ENCODE measurements at regions not wholly inside any gene's neighbourhood (a gene's known extent, or its start where the extent isn't known, plus 50 kb on each side); places are given as distances from the start of the nearest gene placed in this dataset.

DNA sequence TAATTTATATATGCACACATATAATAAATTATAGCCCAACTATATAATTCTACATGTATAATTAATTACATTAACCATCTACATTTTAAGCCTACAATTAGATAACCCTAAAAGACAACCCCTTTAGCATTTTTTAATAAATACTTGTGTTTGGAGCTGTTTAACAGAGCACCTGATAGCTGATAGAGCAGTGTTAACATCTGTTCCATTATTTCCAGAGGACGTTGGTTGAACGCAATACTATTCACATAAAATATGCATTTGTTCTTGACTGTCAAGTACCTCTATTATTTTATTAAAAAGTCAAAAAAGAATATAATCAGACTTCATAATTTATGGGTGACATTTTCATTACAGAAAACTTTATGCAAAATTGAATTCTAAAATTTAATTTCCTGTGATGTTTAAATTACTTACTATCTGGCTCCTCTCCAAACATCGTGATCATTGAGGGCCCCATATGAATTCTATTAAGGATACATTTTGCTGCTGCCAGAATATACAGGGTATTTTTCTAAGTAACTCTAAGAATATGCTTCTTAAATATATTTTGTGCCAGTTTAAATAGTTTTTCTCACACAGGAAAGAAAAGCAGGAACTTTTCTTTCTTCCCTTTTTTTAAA is 234.3 kb downstream of the SHOX2 start:
- no peak for TF ChIP-seq YY1 (IDR thresholded peaks at IDR 0.05; ENCODE audit: insufficient read depth, insufficient read length)
- no peak for TF ChIP-seq SUZ12 (IDR thresholded peaks at IDR 0.05; ENCODE audit: extremely low read depth, insufficient read depth, insufficient read length)
- TF ChIP-seq ZNF274 (IDR thresholded peaks at IDR 0.05; ENCODE audit: low read depth, low read length), result no peak

All from NT2/D1 (cell line).